NCI-H1092 (cell line): ENCODE measurements at regions not wholly inside any gene's neighbourhood (a gene's known extent, or its start where the extent isn't known, plus 50 kb on each side); places are given as distances from the start of the nearest gene placed in this dataset.
"Not testable (repeated sequence)": the region's sequence is repeated elsewhere in the genome, so short reads cannot be mapped to it uniquely, and the experiment has no call there.

ENCODE experiments used
- DNase-seq: peaks from one replicate; lab custom pipeline; 2025; lab: John Stamatoyannopoulos, UW

DNA sequence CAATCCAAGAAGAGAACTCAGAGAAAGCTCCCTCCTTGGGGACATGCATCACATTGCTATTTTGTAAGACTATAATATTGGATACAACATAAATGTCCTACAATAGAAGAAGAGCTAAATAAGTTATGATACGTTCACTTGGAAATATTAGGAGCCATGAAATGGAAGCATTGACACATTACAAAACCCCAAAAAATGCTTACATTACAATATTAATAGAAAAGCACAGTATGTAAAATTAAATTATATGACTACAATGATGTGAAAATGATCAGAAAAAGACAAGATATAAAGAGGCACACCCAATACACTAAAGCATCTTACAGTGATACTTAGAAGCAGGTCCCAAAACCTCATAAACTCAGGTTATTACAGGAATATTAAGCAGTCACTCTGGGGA, 694.1 kb downstream of the TOX3 start:
- DNase-seq: no peak

DNA sequence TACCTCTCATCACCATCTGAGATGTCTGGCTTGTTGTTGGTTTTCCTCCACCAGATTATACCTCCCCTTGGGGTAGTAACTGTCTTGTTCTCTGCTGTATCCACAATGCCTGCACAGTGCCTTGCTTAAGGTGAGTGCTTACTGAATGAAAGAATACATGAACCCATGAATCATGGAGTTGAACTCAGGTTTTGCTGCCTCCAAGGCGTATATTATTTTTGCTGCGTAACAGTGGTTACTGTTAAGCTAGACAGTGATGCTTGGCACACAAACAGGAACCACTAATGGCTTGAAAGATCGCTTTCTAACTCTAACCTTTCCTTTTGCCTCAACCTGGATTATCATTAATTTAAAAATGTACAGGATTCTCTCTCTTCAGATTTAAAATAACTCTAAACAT, 695.8 kb downstream of the TOX3 start:
- DNase-seq: no peak

DNA sequence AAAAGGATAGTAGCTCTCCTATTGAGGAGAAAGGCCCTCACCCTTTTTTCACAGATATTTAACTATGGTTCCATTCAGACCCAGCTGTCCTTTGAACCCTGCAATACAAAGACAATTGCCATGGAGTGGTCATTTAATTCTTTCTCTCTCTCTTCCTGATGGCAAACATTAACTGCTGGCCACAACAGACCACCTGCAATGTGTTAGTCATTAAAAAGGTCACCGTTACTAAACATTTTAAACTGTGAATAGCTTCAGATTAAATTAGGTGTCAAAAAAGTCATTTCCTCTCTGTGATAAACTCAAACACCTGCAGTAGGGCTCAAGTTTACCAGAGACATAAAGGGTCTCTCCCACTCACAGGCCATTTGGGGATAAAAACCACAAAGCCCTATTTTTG, 697.2 kb downstream of the TOX3 start:
- DNase-seq: no peak

GRCh38 chr16:51845586-51846305, 694.7 kb upstream of the SALL1 start:
- no peak for DNase-seq

- DNase-seq: no peak
These were observed 688.8 kb upstream of the SALL1 start for GRCh38 chr16:51839727-51840462.

GRCh38 chr16:51834794-51835193, 683.7 kb upstream of the SALL1 start:
- DNase-seq: no peak

GRCh38 chr16:51834133-51834532, 683.1 kb upstream of the SALL1 start:
- no peak for DNase-seq

- DNase-seq: no peak
These were observed 680.7 kb upstream of the SALL1 start for GRCh38 chr16:51831595-51832367.

DNA sequence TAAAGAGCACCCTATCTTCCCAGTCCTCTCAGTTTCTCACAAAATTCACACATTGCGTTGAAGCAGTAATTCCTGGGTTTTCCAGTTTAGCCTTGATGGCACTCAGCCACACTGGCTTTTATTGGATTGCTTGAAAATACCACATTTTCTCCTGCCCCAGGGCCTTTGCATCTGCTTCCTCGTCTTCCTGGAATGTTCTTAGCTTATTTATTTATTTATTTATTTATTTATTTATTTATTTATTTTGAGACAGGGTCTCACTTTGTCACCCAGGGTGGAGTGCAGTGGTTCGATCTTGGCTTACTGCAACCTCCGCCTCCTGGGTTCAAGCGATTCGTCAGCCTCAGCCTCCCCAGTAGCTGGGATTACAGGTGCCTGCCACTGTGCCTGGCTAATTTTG, 680.0 kb upstream of the SALL1 start:
- not testable (repeated sequence) for DNase-seq

GRCh38 chr16:51825779-51826178, 674.7 kb upstream of the SALL1 start:
- no peak for DNase-seq

- DNase-seq: no peak
These were observed 671.4 kb upstream of the SALL1 start for GRCh38 chr16:51822471-51822870.

DNA sequence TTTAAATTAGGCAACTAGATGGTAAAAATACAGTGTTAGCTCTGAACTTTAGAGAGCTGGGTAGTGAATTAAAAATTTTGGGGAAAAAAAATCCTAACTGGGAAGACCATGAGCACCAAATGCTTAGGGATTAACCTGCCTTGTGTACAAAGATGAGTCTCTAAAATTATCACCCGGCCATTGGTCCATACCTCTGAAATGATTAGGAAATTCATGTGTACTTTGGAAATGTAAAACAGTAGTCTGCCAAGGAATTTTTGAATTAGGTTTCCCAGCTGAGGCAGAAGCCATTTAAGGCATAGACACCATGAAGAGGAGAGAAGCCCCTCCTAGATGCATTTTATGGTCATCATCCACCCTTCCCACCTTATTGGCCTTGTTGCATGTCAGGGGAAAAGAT, 670.5 kb upstream of the SALL1 start:
- no peak for DNase-seq

DNA sequence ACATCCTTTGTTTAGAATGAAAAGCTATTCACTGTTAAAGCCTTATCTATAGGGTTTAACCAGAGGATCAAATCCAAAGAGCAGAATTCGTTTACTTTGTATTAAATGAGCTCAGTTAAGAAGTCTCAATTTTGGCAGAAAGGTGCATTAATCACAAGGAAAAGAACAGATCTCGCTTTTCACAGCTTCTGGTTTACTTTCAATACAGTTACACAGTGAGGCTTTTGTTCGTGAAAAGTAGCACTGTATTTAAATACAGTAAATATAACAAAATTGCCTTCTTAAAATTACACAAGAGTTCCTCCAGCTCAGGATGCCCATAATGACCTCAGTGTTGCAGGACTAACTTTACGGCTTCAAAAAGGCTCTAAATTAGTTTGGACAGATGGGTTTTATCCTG, 669.1 kb upstream of the SALL1 start:
- DNase-seq: no peak

DNA sequence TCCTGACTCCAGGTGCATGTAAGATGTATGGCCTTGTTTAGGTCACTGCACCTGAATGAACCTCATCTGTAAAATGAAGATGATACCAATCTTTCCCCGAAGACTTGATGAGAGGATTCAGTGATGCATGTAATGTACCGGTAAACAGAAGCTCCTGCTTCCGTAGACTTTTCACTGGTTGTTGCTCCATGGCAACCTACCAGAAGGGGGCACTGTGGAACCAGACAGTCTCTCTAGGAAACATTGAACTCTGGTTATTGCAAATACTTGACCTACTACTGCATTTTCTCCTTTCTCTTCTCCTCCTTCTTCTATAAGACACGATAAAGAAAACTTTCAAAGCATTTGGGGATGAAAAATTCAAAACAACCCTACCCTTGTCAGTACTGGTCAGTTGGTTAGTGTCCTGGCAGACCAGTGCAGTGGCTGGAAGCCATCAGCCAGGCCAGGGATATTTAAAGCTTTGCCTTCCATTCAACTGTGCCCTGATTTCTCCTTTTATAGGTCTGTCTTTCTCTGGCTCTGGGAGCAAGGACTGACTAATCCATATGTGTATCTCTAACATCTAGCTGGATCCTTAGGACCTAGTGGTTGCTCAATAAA, 667.4 kb upstream of the SALL1 start:
- DNase-seq: peak; percentile 13

DNA sequence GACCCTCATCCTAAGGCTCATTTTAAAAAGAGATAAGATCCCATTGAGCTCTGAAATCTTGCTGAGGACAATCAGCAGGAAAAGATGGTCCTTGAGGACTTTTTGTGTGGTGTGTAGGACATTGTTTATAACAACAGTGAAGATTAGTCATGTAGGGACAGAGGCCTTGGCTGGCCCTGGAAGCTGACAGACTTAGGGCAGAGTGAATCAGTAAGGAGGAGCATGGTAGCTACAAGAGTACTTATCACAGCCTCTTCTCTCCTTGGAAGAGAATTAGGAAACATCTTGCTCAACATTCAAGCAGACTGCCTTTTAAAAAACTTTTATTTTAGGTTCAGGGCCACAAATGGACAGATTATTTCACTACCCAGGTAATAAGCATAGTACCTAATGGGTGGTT, 665.9 kb upstream of the SALL1 start:
- no peak for DNase-seq

- DNase-seq: no peak
These were observed 664.5 kb upstream of the SALL1 start for GRCh38 chr16:51815523-51815922.

GRCh38 chr16:51814617-51815016, 663.5 kb upstream of the SALL1 start:
- DNase-seq: no peak

- no peak for DNase-seq
These were observed 662.5 kb upstream of the SALL1 start for GRCh38 chr16:51813609-51814008.

GRCh38 chr16:51812945-51813344, 661.9 kb upstream of the SALL1 start:
- no peak for DNase-seq

GRCh38 chr16:51807551-51807950, 656.5 kb upstream of the SALL1 start:
- no peak for DNase-seq

- DNase-seq: no peak
These were observed 650.6 kb upstream of the SALL1 start for GRCh38 chr16:51801635-51802034.

DNA sequence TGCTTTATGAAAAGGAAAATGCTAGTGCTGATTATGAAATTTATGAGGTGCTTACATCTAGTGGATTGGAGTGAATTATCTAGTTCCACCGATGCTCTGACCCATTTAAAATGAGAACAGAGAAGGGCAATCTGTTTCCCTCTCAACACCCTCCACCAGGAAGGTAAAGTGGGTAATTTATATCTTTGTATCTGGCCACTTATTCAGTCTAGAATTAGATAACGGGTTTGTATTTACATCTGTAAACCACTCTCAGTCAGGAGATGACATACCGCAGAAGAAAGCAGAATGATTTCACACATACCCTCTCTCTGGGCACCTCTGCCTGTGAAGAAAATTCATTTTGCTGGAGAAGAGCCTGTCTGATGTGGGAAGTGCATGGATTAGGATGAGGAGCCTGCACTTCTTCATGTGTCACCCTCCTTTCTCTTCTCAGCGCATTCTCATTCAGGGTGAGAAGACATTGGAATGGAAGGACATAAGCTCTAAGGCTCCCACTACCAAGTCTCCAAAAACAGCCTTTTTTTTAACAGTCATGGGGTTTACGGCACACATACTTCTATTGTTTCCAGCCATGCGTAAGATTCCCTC, 646.7 kb upstream of the SALL1 start:
- no peak for DNase-seq
